Left lobe of liver (tissue), 2 donors: ENCODE measurements at regions not wholly inside any gene's neighbourhood (a gene's known extent, or its start where the extent isn't known, plus 50 kb on each side); places are given as distances from the start of the nearest gene placed in this dataset.

Experiments
- ATAC-seq: fragments of 200-7000 bp; cut with Tn5 transposase; one replicate; pipeline ENCODE4 v1.9.1; 2020; ENCODE audit warnings: mild to moderate bottlenecking, moderate library complexity
- DNase-seq: peaks from one replicate; pipeline ENCODE4 v3.0.0-alpha.2; 2020; ENCODE audit warnings: low spot score
- donor health status: DM: no; HTN: no; CAD: no; lungs with moderate emphysema.
- donor health status: DM: no; HTN: yes; CAD: no.

GRCh38 chr6:6704103-6705060 lies 115.9 kb downstream of the LY86 start:
- no peak for ATAC-seq
- DNase-seq, result no peak

GRCh38 chr6:6705061-6705425 lies 116.5 kb downstream of the LY86 start:
- no peak for ATAC-seq
- DNase-seq, result no peak

GRCh38 chr6:6705915-6706675 lies 117.6 kb downstream of the LY86 start:
- DNase-seq (no peak), ATAC-seq (no peak)

- peak; percentile 44 for ATAC-seq
- DNase-seq, result no peak
Measured at GRCh38 chr6:6707143-6707542, 118.6 kb downstream of the LY86 start.

- no peak for DNase-seq
- ATAC-seq, result no peak
Measured at GRCh38 chr6:6709106-6709505, 120.6 kb downstream of the LY86 start.

GRCh38 chr6:6711031-6711785 lies 122.7 kb downstream of the LY86 start:
- ATAC-seq (no peak), DNase-seq (no peak)

- no peak for DNase-seq
- ATAC-seq, result no peak
Measured at GRCh38 chr6:6711832-6712448, 123.4 kb downstream of the LY86 start.

- DNase-seq (peak; percentile 81), ATAC-seq (peak; percentile 89)
Measured at GRCh38 chr6:6712449-6713403, 124.2 kb downstream of the LY86 start.

- ATAC-seq, result no peak
- no peak for DNase-seq
Measured at GRCh38 chr6:6713657-6714056, 125.1 kb downstream of the LY86 start.

GRCh38 chr6:6714118-6714897 lies 125.8 kb downstream of the LY86 start:
- no peak for DNase-seq
- no peak for ATAC-seq

- no peak for ATAC-seq
- no peak for DNase-seq
Measured at GRCh38 chr6:6714953-6715352, 126.4 kb downstream of the LY86 start.

- ATAC-seq (no peak), DNase-seq (no peak)
Measured at GRCh38 chr6:6715465-6715864, 126.9 kb downstream of the LY86 start.

GRCh38 chr6:6716998-6717763 lies 128.7 kb downstream of the LY86 start:
- ATAC-seq (no peak), DNase-seq (no peak)

GRCh38 chr6:6717953-6718352 lies 129.4 kb downstream of the LY86 start:
- DNase-seq, result no peak

GRCh38 chr6:6721606-6722005 lies 133.1 kb downstream of the LY86 start:
- no peak for DNase-seq
- ATAC-seq, result no peak

More at GRCh38 chr6:6717953-6718352, 129.4 kb downstream of the LY86 start:
- peak; percentile 57 for ATAC-seq

- no peak for ATAC-seq
Measured at GRCh38 chr6:6722195-6722594, 133.7 kb downstream of the LY86 start.

GRCh38 chr6:6723361-6723760 lies 134.8 kb downstream of the LY86 start:
- DNase-seq (no peak), ATAC-seq (no peak)

More at GRCh38 chr6:6722195-6722594, 133.7 kb downstream of the LY86 start:
- DNase-seq, result no peak

GRCh38 chr6:6723921-6724538 lies 135.5 kb downstream of the LY86 start:
- peak; percentile 70 for DNase-seq
- peak; percentile 63 for ATAC-seq
